Midbrain (tissue), 1 donor: ENCODE measurements at regions not wholly inside any gene's neighbourhood (a gene's known extent, or its start where the extent isn't known, plus 50 kb on each side); places are given as distances from the start of the nearest gene placed in this dataset.
"Not testable (repeated sequence)": the region's sequence is repeated elsewhere in the genome, so short reads cannot be mapped to it uniquely, and the experiment has no call there.

Experiments used
- DNase-seq: peaks from one replicate; lab custom pipeline; 2025; lab: John Stamatoyannopoulos, UW

DNA sequence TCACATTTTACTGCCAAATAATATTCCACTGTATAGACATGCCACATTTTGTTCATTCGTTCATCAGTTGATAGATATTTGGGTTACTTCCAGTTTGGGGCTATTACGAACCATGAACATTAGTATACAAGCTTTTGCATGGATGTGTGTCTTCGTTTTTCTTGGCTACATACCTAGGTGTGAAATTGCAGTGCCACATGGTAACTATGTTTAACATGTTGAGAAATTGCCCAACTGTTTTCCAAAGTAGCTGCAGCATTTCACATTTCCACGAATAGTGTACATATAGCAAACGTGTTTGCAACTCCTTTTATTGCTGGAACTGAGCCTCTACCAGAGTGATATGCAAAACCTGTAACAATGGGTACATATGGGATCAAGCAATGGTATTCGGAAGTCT lies 221.5 kb downstream of the VEGFC start:
- no peak for DNase-seq

DNA sequence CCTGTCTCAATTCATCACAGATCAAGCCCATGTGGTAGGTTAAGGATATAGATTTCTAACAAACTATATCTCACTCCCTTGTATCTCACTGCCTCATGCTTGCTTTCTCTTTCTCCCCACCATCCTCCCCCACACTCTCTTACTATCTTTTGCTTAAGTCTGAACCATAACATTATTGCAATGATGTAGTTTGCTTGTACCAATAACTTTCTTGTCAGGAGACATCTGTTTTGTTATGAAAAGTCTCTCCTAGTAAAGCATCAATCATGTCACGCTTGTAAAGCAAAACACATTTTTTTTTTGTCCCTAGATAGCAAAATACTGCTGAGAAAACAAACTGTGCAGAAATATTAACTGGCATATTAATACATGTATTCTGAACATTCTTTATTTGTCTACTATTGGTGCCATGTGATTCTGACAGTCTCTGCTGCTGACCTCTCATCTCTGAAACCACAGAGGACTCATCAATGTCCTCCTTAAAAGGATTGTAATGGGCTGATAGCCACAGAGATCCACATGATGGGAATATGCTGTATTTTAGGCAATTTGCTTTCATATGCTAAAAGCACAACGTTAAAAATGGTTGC lies 217.5 kb downstream of the VEGFC start:
- no peak for DNase-seq

DNA sequence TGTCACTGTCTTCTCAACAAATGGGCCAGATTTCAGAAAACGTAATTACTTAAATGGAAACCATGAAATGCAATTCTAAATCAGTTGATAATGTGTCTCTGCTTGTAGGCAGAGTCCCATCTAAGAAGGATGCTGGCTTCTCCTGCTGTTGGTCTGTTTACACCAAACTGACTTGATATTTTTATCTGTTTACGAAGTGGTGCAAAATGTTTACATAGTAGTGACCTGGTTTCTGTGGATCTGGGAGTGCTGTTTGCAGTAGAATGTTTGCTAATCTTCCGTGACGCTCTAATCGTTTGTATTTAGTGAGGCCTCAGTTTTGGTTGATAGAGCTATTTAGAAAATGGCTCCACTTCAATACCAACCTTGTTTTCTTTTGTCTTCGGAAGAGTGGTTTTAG lies 213.5 kb downstream of the VEGFC start:
- DNase-seq, result no peak

DNA sequence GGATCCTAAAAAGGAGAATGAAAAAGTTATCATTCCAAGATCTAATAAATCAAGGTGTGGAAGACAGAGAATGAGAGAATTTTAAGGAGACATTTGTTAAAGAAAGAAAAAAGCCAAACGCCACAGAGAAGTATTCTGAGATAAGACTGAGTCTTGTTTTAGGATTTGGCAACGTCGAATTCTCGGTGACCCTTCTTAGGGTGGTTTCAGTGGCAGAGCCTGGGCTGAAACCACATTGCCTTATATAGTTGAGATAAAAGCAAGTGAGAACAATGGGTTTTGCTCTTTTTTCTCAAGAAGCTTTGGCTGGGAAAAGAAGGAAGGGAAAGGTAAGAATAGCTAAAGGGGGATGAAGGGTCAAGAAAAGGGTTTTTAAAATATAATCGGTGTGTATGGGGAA lies 209.4 kb downstream of the VEGFC start:
- DNase-seq, result no peak

DNA sequence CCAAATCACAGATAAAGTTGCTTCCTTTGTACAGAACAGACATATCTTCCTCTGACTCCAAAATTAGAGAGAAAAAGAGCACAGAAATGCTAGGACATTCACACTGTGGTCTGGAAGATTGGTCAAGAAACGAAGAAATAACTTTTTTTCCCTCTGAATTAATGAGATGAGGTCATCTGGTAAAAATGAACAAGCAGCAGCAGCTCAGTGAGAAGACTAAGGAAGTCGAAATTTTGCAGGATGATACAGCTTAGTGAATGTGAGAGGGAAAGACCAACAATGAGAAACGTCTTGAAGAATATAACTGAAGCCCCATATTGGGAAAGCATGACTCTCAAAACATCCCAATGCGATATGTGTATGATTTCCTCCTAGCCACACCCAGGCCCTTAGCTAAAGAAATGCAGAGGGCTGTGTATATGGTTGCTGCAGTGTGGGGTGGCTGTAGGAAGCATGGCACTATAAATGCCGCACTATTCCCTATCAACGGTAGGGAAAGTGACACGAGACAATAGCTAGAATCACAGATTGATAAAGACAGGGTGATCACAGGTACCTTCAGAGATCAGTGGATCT lies 208.6 kb downstream of the VEGFC start:
- no peak for DNase-seq

DNA sequence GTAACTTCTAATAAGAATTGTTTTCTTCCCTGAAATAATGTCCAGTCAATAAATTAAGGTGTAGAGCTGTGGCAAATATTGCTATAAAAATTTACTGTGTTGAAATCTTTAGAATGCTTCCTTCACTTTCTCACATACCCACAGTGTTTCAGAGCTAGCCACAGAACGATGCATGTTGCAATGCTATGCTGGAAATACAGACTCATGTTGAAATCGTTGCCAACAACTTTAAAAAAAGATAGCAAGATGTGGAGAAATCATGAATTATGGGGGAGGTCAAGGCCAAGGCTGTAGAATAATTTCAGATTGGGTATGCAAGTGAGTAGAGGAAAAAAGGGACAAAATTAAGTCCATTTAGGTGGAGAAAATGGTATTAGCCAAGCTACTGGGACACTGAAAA lies 204.8 kb downstream of the VEGFC start:
- no peak for DNase-seq

DNA sequence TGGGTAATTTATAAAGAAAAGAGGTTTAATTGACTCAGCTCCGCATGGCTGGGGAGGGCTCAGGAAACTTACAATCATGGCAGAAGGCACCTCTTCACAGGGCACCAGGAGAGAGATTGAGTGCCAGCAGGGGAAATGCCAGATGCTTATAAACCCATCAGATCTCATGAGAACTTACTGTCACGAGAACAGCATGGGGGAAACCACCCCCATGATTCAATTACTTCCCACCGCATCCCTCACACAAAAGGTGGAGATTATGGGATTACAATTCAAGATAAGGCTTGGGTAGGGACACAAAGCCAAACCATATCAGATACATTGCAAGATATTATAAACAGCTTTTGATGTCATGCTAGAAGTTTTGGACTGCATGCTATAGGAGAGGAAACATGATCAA lies 204.3 kb downstream of the VEGFC start:
- no peak for DNase-seq

DNA sequence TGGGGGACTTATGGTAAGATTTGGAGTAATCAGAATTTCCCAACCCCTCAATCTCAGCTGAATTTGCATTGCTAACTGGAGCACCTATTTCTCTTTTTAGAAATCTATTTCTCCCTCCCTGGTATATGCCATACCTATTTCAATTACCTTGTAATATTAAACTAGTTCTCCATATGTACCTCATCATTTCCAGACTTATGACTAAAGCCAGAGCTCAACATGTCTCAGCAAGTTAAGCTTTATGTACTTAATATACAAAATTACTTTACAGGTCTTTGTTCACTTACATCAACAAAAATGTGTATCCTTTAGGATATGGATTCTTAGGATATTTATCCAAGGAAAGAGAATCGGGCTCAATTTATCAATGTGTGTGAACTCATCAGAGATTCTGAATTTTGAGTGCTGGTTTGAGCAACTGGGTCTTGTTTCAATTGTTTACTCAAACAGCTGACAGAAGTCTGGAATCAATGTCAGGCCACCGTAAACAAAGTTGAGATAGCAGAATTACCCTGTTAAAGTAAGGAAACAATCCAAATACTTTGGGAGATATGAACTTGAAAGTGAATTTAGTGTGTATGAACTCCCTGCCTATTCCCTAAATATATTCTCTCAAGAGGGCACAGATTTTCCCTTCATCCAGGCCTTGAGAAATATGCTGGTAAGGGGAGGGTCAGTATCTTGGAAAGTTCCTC lies 199.6 kb downstream of the VEGFC start:
- DNase-seq, result no peak

DNA sequence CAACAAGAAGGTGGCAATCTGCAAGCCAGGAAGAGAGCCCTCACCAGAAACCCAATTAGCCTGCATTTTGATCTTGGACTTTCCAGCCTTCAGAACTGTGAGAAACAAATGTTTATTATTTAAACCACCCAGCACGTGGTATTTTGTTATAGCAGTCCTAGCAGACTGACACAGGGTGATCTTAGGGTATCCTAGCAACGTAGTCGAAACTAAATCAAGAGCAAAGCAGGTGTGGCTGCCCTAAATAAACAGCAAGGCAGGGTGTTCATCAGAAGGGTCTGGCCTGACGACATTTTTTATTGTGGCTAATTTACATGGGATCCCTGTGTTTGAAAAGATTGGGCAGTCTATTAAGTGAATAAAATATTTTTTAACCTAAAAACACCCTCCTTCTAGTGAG lies 198.8 kb downstream of the VEGFC start:
- DNase-seq, result no peak

DNA sequence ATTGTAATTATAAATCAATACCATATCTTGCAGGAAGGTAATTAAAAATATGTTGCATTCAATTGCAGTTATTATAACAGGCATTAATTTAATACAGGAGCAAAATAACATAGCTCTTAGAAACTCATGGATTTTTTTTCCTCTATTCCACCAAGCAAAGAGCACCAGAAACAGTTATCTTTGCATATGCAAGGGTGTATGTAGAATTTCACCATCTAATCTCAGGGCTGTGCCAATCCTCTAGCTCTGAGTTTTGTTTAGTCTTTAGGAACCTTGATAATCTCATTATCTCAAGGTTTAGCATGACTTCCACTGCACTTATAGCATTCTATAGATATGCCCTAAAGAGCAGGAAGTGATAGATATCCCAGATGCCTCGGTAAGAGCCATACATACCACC lies 197.5 kb downstream of the VEGFC start:
- no peak for DNase-seq

DNA sequence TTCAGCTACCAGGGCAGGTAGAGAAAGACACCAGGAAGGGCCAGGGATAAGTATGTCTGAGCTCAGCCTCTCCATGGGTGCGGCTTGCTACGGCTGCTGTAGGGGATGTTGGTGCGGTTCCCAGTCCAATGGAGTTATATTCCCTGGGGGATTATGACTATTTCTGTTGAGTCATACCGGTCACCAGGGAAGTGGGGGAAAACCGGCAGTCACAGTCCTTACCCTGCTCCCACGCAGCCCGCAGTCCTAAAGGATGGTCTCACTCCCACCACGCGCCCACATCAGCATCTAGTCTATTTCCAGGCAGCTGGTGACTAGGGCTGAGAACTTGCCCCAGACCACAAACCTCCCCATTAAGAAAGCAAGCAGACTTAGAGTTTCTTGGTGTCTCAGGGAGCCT lies 191.6 kb downstream of the VEGFC start:
- DNase-seq, result no peak

DNA sequence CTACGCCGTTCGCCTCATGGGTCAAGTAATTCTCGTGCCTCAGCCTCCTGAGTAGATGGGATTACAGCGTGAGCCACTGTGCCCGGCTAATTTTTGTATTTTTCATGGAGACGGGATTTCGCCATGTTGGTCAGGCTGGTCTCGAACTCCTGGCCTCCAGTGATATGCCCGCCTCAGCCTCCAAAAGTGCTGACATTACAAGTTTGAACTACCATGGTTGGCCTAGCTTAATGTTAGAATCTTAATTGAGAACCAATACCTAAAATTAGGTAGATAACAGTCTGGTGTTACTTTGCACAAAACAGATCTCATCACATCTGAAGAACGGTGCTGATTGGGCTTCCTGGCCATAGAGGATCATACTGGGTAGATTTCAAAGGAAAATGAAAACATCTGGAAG lies 184.9 kb downstream of the VEGFC start:
- DNase-seq, result no peak

DNA sequence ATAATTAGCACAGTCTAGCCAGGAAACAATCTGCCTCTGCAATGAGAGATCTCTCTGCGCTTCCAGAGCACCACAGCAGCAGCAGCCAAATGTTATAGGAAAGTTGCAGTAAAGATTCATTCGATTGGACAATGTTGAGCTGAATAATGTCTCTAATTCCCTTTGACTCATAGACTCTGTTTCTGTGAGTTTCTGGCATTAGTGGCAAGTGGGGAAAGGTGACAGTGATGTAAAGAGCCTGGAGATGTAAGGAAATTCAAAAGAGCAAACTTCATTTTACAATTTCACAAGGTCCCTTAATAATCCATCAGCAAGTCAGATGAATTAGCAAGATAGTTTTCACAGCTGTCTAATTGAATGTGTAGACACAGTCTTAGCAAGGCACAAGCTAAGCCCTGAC lies 184.4 kb downstream of the VEGFC start:
- no peak for DNase-seq

DNA sequence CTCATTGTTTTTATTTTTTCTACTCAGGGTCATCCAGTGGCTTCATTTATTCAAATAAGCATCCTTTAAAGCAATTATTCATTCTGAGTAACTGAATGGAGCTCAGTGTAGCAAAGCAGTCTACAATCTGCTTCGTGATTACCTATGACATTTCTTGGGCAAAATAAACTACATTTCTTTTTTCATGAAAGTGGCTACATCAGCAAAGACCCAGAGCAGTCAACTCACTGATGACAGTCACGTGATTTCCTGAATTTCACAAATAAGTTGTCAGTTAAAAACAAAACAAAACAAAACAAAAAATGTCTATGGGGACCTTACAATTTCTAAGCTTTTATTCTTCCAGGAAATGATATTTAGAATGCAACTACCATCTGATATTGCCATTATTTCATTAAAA lies 182.1 kb downstream of the VEGFC start:
- no peak for DNase-seq

DNA sequence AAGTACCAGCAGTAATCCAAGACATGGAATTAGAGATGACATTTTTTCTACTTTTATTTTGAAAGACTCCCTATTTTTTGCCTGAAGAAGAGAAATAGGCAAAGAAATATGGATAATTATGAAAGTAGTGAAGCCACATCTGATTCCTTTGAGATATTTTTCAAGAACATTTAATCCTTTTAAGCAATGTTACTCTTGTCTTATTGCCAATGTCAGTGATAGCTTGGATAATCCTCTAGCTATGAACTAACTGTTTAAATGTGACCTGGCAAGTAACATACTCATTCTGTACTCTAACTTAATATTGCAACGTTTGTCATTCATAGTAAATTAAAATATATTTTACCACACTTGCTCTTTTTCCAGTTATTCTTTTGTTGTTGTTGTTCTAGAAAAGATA lies 181.3 kb downstream of the VEGFC start:
- DNase-seq, result no peak

DNA sequence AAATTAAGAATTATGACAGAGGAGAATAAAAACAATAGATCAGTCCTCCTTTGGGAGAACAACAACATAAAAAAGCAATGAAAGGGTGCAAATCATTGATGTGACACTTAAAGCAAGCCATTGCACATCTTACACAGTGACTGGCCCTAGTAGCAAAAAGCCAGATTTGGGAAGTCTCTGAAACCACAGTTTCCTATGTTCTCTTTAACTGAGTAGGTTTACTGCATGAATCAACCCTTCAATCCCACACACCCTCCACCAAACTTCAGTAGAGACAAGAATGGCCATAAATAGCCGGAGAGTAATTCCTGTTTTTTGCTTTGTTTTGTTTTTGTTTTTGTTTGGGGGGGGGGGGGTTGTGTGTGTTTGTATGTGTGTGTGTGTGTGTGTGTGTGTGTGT lies 180.8 kb downstream of the VEGFC start:
- no peak for DNase-seq

DNA sequence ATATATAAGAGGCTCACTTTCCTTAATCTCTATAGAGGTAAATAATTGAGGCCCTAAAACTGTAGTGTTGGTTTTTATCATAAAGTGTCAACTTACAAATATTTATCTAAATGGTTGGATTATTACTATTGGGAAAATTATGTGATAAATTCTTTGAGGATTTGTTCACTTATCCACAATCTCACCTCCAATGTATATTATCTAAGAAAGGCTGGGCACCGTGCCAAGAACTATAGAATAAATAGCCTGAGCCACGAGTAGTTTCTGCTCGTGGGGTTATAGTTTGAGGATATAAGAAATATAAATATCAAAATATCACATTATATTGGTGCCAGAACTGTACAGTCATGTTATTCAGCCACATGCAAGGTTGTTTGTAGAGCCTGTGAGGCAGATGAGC lies 177.9 kb downstream of the VEGFC start:
- DNase-seq, result no peak

DNA sequence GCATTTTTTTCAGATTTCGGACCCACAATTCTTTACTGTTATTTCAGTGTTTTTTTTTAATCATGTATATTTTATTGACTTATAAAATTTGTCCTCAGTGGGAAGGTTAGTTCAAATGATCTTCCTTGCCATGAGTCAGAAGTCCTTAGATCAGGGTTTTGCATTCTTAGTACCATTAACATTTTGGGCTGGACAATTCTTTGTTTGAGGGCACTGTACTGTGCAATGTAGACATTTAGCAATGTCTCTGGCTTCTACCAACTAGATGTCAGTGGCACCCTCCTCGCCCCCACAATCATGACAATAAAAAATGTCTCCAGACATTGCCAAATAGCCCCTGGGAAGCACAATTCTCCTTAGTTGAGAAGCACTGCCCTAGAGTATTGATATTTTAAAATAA lies 176.6 kb downstream of the VEGFC start:
- DNase-seq, result no peak

DNA sequence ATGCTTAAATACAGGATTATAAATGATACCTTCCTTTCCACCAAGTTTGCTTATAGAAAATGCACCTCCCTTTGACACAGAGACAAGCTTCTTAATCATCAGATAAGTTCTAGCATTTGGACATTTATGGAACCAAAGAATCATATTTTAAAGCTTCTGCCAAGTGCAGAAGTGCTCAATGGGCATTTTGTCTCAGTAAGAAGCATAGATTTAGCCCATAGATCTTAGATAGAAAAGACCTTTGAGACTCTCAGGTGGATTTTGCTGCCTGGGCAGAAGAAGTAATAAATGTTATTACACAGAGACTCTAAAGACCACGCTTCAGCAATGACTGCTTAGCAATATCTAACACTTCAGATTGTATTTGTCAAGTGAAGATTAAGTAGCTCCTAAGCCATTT lies 174.6 kb downstream of the VEGFC start:
- DNase-seq, result no peak

DNA sequence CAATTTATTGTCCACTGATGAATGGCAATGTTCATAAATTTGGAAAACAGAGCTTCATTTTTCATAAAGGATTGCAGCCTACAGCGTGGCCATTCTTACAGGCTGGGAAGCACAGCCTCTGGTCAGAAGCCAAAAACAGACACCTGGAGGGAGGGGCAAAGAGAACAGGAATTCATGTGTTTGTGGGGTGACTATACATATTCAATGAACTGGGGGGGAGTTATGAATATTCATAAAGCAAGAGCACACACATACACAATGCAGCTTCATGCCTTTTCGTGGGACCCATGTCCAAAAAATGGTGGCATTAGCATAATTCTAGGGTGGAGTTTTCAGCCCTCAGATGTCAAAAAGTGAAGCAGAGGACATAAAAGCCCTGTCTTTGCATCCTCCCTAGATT lies 173.3 kb downstream of the VEGFC start:
- no peak for DNase-seq

DNA sequence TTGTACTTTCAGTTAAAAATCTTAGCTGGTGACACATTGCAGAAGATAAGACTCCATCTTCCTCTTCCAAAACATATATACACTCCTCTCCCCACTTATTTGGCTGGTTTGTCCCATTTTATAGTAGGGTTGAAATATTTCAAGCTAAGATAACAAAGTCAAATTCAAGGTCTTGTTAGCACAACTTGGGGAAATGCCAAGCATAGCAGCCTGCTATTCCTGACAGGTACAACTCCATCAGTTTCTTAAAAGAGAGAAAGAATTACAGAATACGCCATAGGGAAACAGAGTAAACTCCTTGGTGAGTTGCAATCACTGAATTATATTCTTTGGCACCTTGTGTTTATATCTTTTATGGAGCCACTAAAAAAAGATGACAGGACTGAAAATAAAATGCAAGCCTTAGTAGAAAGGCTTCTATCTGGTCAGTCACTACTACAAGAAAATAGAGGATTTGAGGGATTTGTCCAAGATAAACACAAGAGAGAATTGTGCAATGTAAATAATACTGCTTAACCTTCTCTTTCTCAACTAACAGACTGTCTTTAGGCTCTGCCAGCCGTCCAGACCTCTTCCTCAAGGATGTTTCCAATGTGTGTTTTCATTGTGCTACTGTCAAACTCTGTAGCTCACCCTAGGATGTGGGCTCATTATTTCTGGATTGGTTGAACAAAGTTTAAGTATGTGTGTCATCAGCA lies 170.3 kb downstream of the VEGFC start:
- no peak for DNase-seq

DNA sequence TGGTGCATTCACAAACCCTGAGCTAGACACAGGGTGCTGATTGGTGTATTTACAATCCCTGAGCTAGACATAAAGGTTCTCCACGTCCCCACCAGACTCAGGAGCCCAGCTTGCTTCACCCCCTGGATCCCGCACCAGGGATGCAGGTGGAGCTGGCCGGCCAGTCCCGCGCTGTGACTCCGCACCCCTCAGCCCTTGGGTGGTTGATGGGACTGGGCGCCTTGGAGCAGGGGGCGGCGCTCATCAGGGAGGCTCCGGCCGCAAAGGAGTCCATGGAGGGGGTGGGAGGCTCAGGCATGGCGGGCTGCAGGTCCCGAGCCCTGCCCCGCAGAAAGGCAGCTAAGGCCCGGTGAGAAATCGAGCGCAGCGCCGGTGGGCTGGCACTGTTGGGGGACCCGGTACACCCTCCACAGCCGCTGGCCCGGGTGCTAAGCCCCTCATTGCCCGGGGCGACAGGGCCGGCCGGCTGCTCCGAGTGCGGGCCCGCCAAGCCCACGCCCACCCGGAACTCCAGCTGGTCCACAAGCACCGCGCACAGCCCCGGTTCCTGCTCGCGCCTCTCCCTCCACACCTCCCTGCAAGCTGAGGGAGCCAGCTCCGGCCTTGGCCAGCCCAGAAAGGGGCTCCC lies 167.6 kb downstream of the VEGFC start:
- not testable (repeated sequence) for DNase-seq

DNA sequence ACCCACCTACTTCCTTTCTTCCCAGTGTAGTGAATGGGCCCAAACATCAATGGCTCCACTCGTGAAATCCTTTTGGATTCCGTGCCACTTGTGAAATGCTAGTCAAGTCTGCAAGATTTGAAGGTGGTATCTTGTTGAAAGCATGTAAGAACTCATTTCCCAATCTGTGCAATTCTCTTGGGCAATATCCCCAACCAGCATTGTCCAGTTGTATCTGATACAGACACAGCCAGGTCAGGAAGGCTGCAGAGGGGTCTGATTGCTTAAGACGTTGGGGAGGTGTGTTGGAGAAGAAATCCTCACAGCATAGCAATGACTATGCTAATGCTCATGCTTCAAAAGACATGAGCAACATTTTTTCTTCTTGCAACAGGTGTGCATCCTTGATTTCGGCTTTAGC lies 164.8 kb downstream of the VEGFC start:
- DNase-seq, result no peak
